ENCODE measurements at regions not wholly inside any gene's neighbourhood (a gene's known extent, or its start where the extent isn't known, plus 50 kb on each side); places are given as distances from the start of the nearest gene placed in this dataset.

DNA sequence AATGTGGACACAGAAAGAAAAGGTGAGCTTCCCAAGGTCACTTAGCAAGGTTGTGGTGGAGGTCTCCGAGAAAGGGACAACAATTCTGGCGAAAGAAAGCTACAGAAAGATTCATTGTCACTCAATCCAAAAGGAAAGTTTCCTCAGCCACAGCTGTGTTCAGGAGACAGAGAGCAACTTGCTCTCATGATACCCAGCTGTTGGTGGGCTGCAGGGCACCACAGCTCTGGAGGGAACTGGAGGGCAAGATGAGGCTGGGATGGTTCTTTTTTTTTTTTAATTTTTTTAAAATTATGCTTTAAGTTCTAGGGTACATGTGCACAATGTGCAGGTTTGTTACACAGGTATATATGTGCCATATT, 50.7 kb upstream of the VTCN1 start:
- H3K4me3 ChIP-seq (ENCODE audit: low read length) = no peak overlapping the region
- H3K4me2 ChIP-seq (ENCODE audit: low read depth, low read length) = peak overlapping the region; percentile 43
- H3K79me2 ChIP-seq (ENCODE audit: low read length) = no peaks in the 10 kb centered on the region

DNA sequence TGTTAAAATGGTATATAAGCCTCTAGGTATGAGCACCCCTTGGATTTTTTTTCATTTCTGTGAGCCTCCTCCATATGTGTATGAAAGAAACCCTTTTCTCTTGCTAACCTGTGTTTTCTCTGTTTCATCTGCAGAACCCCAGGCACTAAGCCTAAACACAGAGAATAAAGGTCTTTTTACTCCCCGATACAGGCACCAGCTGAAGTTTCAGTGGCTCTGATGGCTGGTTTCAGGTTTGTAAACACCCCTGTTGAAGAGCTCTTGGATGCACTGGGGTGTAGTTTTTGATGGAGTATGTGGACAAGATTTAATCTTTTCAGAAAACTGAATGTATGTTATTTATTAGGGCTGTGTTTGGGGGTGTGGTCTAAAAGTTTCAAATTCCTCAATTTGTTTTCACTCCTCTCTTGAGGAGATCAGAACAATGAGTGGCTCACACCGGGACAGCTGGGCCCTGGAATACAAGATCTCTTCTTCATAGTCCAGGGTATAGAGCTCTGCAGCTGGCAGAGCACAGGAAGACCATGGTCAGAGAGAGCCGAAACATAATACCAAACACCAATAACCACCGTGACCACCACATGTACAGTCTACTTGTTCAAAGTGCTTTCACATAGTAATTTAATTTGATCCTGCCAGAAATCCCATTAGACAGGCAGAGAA, 50.2 kb upstream of the VTCN1 start:
- Histone ChIP-seq H3K79me2 (ENCODE audit: low read length) (no peaks in the 10 kb centered on the region), H2AFZ (ENCODE audit: low read length) (no peak overlapping the region), H3K4me1 (ENCODE audit: low read length) (0 out of 2 replicates have a peak, but pooled peaks cover 4% of the 10 kb centered on the region), H3K27me3 (replicated peaks; ENCODE audit: insufficient read depth, low read length) (no peaks in the 10 kb centered on the region), H3K9ac (ENCODE audit: low read length) (no peak overlapping the region), H3F3A (ENCODE audit: insufficient read depth, low read length) (peaks cover 12% of the 10 kb centered on the region), H3K27ac (ENCODE audit: low read length) (peak overlapping the region; percentile 52; the same call in 1 of the 2 replicates), H4K20me1 (ENCODE audit: insufficient read depth, low read length) (no peaks in the 10 kb centered on the region), H3K9me3 (replicated peaks; ENCODE audit: insufficient read depth, low read length) (no peaks in the 10 kb centered on the region), H3K36me3 (replicated peaks; ENCODE audit: insufficient read depth, low read length) (no peaks in the 10 kb centered on the region), H3K4me2 (ENCODE audit: low read depth, low read length) (peak overlapping the region; percentile 43), H3K9me2 (replicated peaks; ENCODE audit: insufficient read depth, low read length) (no peaks in the 10 kb centered on the region), H3K4me3 (ENCODE audit: low read length) (no peak overlapping the region)
- TF ChIP-seq EZH2phosphoT487 (IDR thresholded peaks at IDR 0.05; ENCODE audit: low read length) (no peak), CTCF (IDR thresholded peaks at IDR 0.05; ENCODE audit: low read length) (no peak), EZH2 (optimal IDR thresholded peaks at IDR 0.05; ENCODE audit: low read depth, low read length) (no peak)
- DNase-seq = peak; percentile 61

More for the DNA sequence above, 50.7 kb upstream of the VTCN1 start:
- no peaks in the 10 kb centered on the region for H4K20me1 ChIP-seq (ENCODE audit: insufficient read depth, low read length)
- H2AFZ ChIP-seq (ENCODE audit: low read length) = no peak overlapping the region
- H3K27ac ChIP-seq (ENCODE audit: low read length) = peak overlapping the region; percentile 52; the same call in 1 of the 2 replicates
- 0 out of 2 replicates have a peak, but pooled peaks cover 4% of the 10 kb centered on the region for H3K4me1 ChIP-seq (ENCODE audit: low read length)
- DNase-seq = no peak
- no peak overlapping the region for H3K9ac ChIP-seq (ENCODE audit: low read length)
- H3K9me2 ChIP-seq (replicated peaks; ENCODE audit: insufficient read depth, low read length) = no peaks in the 10 kb centered on the region
- H3K36me3 ChIP-seq (replicated peaks; ENCODE audit: insufficient read depth, low read length) = no peaks in the 10 kb centered on the region
- no peak for TF ChIP-seq CTCF (IDR thresholded peaks at IDR 0.05; ENCODE audit: low read length)
- TF ChIP-seq EZH2 (optimal IDR thresholded peaks at IDR 0.05; ENCODE audit: low read depth, low read length) = no peak
- no peak for TF ChIP-seq EZH2phosphoT487 (IDR thresholded peaks at IDR 0.05; ENCODE audit: low read length)
- H3K9me3 ChIP-seq (replicated peaks; ENCODE audit: insufficient read depth, low read length) = no peaks in the 10 kb centered on the region
- no peaks in the 10 kb centered on the region for H3K27me3 ChIP-seq (replicated peaks; ENCODE audit: insufficient read depth, low read length)
- H3F3A ChIP-seq (ENCODE audit: insufficient read depth, low read length) = peaks cover 12% of the 10 kb centered on the region
